Calu3 (cell line): ENCODE measurements at regions not wholly inside any gene's neighbourhood (a gene's known extent, or its start where the extent isn't known, plus 50 kb on each side); places are given as distances from the start of the nearest gene placed in this dataset.

Experiments
- BruUV-seq: library from RNA; stranded (reverse); fragments of 400-500 nt; replicated peaks from 2 replicates; lab custom pipeline; 2021; lab: Mats Ljungman, UMichigan
- CTCF ChIA-PET: fragments of 300-600 bp; sonication (Branson Sonifier 250); formaldehyde crosslinking; loops from one replicate; lab custom pipeline; 2022; ENCODE audit warnings: antibody characterized with exemption; lab: Charles Lee
- DNase-seq: peaks from one replicate; pipeline ENCODE4 v3.0.0; 2022
- H3K27ac Mint-ChIP-seq: one replicate; pipeline ENCODE4 v1.8.0; 2022; ENCODE audit warnings: mixed read lengths; ENCODE audit not compliant: unreplicated experiment
- H3K27me3 Mint-ChIP-seq: one replicate; pipeline ENCODE4 v1.8.0; 2022; ENCODE audit warnings: mixed read lengths; ENCODE audit not compliant: unreplicated experiment
- H3K36me3 Mint-ChIP-seq: one replicate; pipeline ENCODE4 v1.8.0; 2022; ENCODE audit warnings: mild to moderate bottlenecking, moderate library complexity, mixed read lengths; ENCODE audit not compliant: insufficient read depth, unreplicated experiment
- H3K4me1 Mint-ChIP-seq: one replicate; pipeline ENCODE4 v1.8.0; 2022; ENCODE audit warnings: mild to moderate bottlenecking, low read depth, mixed read lengths; ENCODE audit not compliant: unreplicated experiment
- H3K4me3 Mint-ChIP-seq: one replicate; pipeline ENCODE4 v1.8.0; 2022; ENCODE audit warnings: mild to moderate bottlenecking, low read depth, moderate library complexity, mixed read lengths; ENCODE audit not compliant: unreplicated experiment
- H3K9me3 Mint-ChIP-seq: one replicate; pipeline ENCODE4 v1.8.0; 2022; ENCODE audit warnings: low read depth, mixed read lengths; ENCODE audit not compliant: unreplicated experiment
- intact Hi-C: fragments of 100-400 bp; cut with micrococcal nuclease; formaldehyde crosslinking; loops from one replicate; pipeline ENCODE4 v1.10.0; 2022; ENCODE audit not compliant: unreplicated experiment
- TF ChIP-seq, protein P1 (sequence below): fragments of 200-600 bp; IDR thresholded peaks from one replicate; pipeline ENCODE4 v1.8.0; 2022; ENCODE audit warnings: antibody characterized with exemption; ENCODE audit not compliant: unreplicated experiment

GRCh38 chr11:95306123-95306522 lies 75.1 kb upstream of the SESN3 start:
- H3K27ac Mint-ChIP-seq, result no peak overlapping the region
- H3K9me3 Mint-ChIP-seq, result no peaks in the 10 kb centered on the region
- no peaks in the 10 kb centered on the region for H3K27me3 Mint-ChIP-seq
- no peaks in the 10 kb centered on the region for H3K36me3 Mint-ChIP-seq
- no TSS peak for BruUV-seq
- no peak overlapping the region for H3K4me3 Mint-ChIP-seq
- DNase-seq, result no peak
- CTCF ChIA-PET, result interaction anchor here (0.7 kb wide), 1 partner anchor 10 kb away, joined by 4 read pairs; no protein-coding TSS in a partner anchor
- intact Hi-C loops, result no loop called here
- TF ChIP-seq, protein P1, sequence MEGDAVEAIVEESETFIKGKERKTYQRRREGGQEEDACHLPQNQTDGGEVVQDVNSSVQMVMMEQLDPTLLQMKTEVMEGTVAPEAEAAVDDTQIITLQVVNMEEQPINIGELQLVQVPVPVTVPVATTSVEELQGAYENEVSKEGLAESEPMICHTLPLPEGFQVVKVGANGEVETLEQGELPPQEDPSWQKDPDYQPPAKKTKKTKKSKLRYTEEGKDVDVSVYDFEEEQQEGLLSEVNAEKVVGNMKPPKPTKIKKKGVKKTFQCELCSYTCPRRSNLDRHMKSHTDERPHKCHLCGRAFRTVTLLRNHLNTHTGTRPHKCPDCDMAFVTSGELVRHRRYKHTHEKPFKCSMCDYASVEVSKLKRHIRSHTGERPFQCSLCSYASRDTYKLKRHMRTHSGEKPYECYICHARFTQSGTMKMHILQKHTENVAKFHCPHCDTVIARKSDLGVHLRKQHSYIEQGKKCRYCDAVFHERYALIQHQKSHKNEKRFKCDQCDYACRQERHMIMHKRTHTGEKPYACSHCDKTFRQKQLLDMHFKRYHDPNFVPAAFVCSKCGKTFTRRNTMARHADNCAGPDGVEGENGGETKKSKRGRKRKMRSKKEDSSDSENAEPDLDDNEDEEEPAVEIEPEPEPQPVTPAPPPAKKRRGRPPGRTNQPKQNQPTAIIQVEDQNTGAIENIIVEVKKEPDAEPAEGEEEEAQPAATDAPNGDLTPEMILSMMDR, result no peak
- H3K4me1 Mint-ChIP-seq, result peaks cover 9% of the 10 kb centered on the region

DNA sequence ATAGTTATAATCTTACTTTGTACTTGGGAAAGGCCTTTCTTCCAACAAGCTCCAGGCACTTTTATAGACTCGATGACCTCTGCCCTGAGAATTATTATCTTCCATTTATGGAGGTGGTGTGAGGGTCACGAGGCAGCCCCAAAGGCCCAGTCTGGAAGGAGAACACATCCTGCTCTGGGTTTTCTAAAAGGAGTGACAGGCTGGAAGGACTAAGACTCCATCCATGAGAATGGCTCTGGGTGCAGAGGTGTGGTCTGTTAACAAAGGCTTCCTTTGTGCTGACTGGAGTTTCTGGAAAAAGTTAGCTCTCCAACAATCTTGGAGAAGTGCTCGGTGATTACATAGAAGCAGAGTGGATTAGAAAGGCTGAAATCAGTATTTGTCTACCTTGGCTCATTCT lies 74.7 kb upstream of the SESN3 start:
- no TSS peak for BruUV-seq
- peaks cover 9% of the 10 kb centered on the region for H3K4me1 Mint-ChIP-seq
- no peaks in the 10 kb centered on the region for H3K27me3 Mint-ChIP-seq
- H3K4me3 Mint-ChIP-seq, result no peak overlapping the region
- no peaks in the 10 kb centered on the region for H3K36me3 Mint-ChIP-seq
- intact Hi-C loops, result no loop called here
- H3K27ac Mint-ChIP-seq, result no peak overlapping the region
- no peak for DNase-seq
- no peaks in the 10 kb centered on the region for H3K9me3 Mint-ChIP-seq
- CTCF ChIA-PET, result interaction anchor here (0.7 kb wide), 1 partner anchor 10 kb away, joined by 4 read pairs; no protein-coding TSS in a partner anchor
- TF ChIP-seq, protein P1, result no peak

DNA sequence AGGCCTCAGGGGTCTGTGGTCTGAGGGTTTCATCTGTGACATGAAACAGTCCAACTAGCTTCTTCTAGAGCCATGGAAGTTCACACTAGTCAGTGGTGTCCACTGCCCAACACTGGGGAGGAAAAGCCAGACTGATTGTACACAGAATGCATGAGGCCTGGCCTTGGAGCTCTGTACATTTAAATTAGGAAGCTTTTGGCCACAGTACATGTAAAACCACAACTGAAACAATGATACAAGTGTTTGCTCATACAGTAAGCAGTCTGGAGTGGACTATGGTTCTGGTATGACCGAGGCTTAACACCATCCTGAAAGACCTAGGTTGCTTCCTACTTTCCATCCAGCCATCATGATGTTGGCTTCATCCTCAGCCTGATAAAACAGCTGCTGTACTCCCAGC lies 73.8 kb upstream of the SESN3 start:
- BruUV-seq, result no TSS peak

DNA sequence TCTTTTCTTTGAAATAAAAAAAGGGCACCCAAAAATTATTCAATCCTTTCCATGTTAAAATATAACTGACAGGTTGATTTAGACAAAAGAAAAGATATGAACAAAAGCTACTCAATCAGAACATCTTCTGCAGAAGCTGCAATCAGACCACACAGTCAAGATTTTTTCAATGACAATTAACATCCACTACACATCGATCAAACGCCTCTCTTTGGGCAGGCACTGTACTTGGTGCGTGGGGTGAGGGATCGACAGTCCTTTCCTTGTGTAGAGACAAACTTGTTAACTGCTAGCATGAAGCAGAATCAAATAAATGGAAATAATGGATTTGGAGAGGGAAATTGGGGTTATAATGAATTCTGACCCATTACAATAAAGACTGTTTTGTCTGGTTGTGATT lies 71.2 kb upstream of the SESN3 start:
- DNase-seq, result no peak
- Mint-ChIP-seq H3K4me1 (peaks cover 10% of the 10 kb centered on the region), H3K4me3 (no peak overlapping the region), H3K9me3 (no peaks in the 10 kb centered on the region), H3K36me3 (no peaks in the 10 kb centered on the region), H3K27ac (no peak overlapping the region), H3K27me3 (no peaks in the 10 kb centered on the region)
- intact Hi-C loops, result no loop called here
- CTCF ChIA-PET, result no interaction called here
- TF ChIP-seq, protein P1, result no peak
- BruUV-seq, result no TSS peak

More for the DNA sequence above, 73.8 kb upstream of the SESN3 start:
- H3K27ac Mint-ChIP-seq, result no peak overlapping the region
- DNase-seq, result no peak
- TF ChIP-seq, protein P1, result no peak
- no peak overlapping the region for H3K4me3 Mint-ChIP-seq
- no peaks in the 10 kb centered on the region for H3K27me3 Mint-ChIP-seq
- H3K36me3 Mint-ChIP-seq, result no peaks in the 10 kb centered on the region
- H3K9me3 Mint-ChIP-seq, result no peaks in the 10 kb centered on the region
- intact Hi-C loops, result no loop called here
- peaks cover 9% of the 10 kb centered on the region for H3K4me1 Mint-ChIP-seq
- CTCF ChIA-PET, result no interaction called here
